ENCODE measurements at regions not wholly inside any gene's neighbourhood (a gene's known extent, or its start where the extent isn't known, plus 50 kb on each side); places are given as distances from the start of the nearest gene placed in this dataset.

DNA sequence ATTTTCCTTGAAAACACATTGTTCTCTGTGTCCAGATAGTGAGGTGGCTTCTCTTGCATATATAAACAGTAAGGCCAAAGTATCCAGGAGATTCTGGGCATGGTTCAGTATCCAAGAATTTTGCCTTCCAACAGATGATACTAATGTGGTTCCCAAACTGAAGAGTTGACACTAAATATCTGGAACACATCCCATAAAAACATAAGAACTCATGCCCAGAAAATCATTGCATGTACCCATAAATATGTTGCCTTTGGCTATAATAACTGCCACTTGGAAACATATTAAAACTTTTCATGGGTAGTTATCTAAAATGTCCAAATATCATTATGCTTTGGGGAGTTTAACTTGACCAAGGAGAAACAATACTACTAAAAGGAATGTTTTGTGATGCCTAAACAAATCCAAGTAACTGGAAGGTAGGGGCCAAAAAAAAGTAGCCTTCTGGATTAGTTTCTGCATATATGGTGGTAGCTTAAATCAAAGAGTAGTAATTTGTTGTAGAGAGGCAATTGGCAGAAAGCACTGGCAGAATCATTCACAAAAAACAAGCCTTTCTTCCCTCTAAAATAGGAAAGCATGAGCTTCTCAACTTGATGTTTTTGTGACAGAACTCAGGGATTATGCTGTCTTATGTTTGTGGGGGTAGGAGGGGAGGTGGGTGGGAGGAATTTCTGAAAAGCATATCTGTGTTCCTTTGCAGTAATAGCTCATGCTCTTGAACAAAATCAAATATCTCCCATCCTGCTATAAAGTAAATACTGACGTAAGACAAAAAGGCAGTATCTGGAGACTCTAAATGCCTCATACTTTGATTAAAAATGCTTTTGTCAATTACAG, 753.9 kb downstream of the TUSC7 start:
- 68 to 100% methylated on average over 1 of the region's 1 CpG for WGBS, 2 donors

GRCh38 chr3:117471831-117472230, 762.3 kb downstream of the TUSC7 start:
- H3K4me1 ChIP-seq (ENCODE audit: control insufficient read depth in 5 of 5, insufficient read depth in 5 of 5, low read length in 5 of 5), result no peaks in the 10 kb centered on the region
- H3K9ac ChIP-seq (ENCODE audit: insufficient read depth in 1 of 2, low read length in 2 of 2), result no peak overlapping the region
- WGBS, 2 donors, result 17 to 26% methylated on average over 1 of the region's 1 CpG
- TF ChIP-seq CTCF (IDR thresholded peaks at IDR 0.05; ENCODE audit: control extremely low read depth, extremely low read depth), result no peak
- H3K27me3 ChIP-seq (ENCODE audit: control insufficient read depth in 3 of 3, insufficient read depth in 3 of 3, low read length in 2 of 3), result no peaks in the 10 kb centered on the region
- ATAC-seq (ENCODE audit: insufficient read depth, low FRiP score) (no peak), DNase-seq (no peak)
- no peaks in the 10 kb centered on the region for H3K36me3 ChIP-seq (ENCODE audit: control insufficient read depth in 4 of 4, insufficient read depth in 4 of 4, low read length in 4 of 4)
- H3K9me3 ChIP-seq (ENCODE audit: control insufficient read depth in 4 of 4, insufficient read depth in 3 of 4, low read length in 3 of 4), result no peaks in the 10 kb centered on the region
- H3K4me3 ChIP-seq, result no peak overlapping the region
- no peak overlapping the region for H3K27ac ChIP-seq (ENCODE audit: low read depth in 1 of 2, low read length in 1 of 2)

More for the DNA sequence above, 753.9 kb downstream of the TUSC7 start:
- Histone ChIP-seq H3K9me3 (ENCODE audit: control insufficient read depth in 4 of 4, insufficient read depth in 3 of 4, low read length in 3 of 4) (no peaks in the 10 kb centered on the region), H3K27me3 (ENCODE audit: control insufficient read depth in 3 of 3, insufficient read depth in 3 of 3, low read length in 2 of 3) (no peaks in the 10 kb centered on the region), H3K4me1 (ENCODE audit: control insufficient read depth in 5 of 5, insufficient read depth in 5 of 5, low read length in 5 of 5) (no peaks in the 10 kb centered on the region), H3K9ac (ENCODE audit: insufficient read depth in 1 of 2, low read length in 2 of 2) (no peak overlapping the region), H3K27ac (ENCODE audit: low read depth in 1 of 2, low read length in 1 of 2) (no peak overlapping the region), H3K36me3 (ENCODE audit: control insufficient read depth in 4 of 4, insufficient read depth in 4 of 4, low read length in 4 of 4) (no peaks in the 10 kb centered on the region), H3K4me3 (no peak overlapping the region)
- DNase-seq (no peak), ATAC-seq (ENCODE audit: insufficient read depth, low FRiP score) (no peak)
- TF ChIP-seq CTCF (IDR thresholded peaks at IDR 0.05; ENCODE audit: control extremely low read depth, extremely low read depth), result no peak

- no peak overlapping the region for H3K27ac ChIP-seq (ENCODE audit: low read depth in 1 of 2, low read length in 1 of 2)
Observed at GRCh38 chr3:117473981-117474538, 764.5 kb downstream of the TUSC7 start.

More at GRCh38 chr3:117473981-117474538, 764.5 kb downstream of the TUSC7 start:
- no peaks in the 10 kb centered on the region for H3K36me3 ChIP-seq (ENCODE audit: control insufficient read depth in 4 of 4, insufficient read depth in 4 of 4, low read length in 4 of 4)
- no peaks in the 10 kb centered on the region for H3K4me1 ChIP-seq (ENCODE audit: control insufficient read depth in 5 of 5, insufficient read depth in 5 of 5, low read length in 5 of 5)
- DNase-seq, result no peak
- H3K4me3 ChIP-seq, result no peak overlapping the region
- TF ChIP-seq CTCF (IDR thresholded peaks at IDR 0.05; ENCODE audit: control extremely low read depth, extremely low read depth), result no peak
- H3K9me3 ChIP-seq (ENCODE audit: control insufficient read depth in 4 of 4, insufficient read depth in 3 of 4, low read length in 3 of 4), result no peaks in the 10 kb centered on the region
- H3K27me3 ChIP-seq (ENCODE audit: control insufficient read depth in 3 of 3, insufficient read depth in 3 of 3, low read length in 2 of 3), result no peaks in the 10 kb centered on the region
- WGBS, 2 donors, result 61 to 79% methylated on average over 8 of the region's 8 CpGs
- H3K9ac ChIP-seq (ENCODE audit: insufficient read depth in 1 of 2, low read length in 2 of 2), result no peak overlapping the region
- no peak for ATAC-seq (ENCODE audit: insufficient read depth, low FRiP score)
